GM12874 (cell line): ENCODE measurements at regions not wholly inside any gene's neighbourhood (a gene's known extent, or its start where the extent isn't known, plus 50 kb on each side); places are given as distances from the start of the nearest gene placed in this dataset.
A peak's percentile ranks its signal among the peaks of the same experiment; 100 is the strongest.

ENCODE experiments used
- TF ChIP-seq, protein P1 (sequence below): IDR thresholded peaks from 2 replicates; pipeline ENCODE4 v1.5.1; 2011; ENCODE audit warnings: low read depth, mild to moderate bottlenecking, control low read depth, low read length, moderate library complexity; ENCODE audit not compliant: insufficient read depth

GRCh38 chr4:42277291-42277690, 120.0 kb upstream of the SHISA3 start:
- TF ChIP-seq, protein P1, sequence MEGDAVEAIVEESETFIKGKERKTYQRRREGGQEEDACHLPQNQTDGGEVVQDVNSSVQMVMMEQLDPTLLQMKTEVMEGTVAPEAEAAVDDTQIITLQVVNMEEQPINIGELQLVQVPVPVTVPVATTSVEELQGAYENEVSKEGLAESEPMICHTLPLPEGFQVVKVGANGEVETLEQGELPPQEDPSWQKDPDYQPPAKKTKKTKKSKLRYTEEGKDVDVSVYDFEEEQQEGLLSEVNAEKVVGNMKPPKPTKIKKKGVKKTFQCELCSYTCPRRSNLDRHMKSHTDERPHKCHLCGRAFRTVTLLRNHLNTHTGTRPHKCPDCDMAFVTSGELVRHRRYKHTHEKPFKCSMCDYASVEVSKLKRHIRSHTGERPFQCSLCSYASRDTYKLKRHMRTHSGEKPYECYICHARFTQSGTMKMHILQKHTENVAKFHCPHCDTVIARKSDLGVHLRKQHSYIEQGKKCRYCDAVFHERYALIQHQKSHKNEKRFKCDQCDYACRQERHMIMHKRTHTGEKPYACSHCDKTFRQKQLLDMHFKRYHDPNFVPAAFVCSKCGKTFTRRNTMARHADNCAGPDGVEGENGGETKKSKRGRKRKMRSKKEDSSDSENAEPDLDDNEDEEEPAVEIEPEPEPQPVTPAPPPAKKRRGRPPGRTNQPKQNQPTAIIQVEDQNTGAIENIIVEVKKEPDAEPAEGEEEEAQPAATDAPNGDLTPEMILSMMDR: no peak

DNA sequence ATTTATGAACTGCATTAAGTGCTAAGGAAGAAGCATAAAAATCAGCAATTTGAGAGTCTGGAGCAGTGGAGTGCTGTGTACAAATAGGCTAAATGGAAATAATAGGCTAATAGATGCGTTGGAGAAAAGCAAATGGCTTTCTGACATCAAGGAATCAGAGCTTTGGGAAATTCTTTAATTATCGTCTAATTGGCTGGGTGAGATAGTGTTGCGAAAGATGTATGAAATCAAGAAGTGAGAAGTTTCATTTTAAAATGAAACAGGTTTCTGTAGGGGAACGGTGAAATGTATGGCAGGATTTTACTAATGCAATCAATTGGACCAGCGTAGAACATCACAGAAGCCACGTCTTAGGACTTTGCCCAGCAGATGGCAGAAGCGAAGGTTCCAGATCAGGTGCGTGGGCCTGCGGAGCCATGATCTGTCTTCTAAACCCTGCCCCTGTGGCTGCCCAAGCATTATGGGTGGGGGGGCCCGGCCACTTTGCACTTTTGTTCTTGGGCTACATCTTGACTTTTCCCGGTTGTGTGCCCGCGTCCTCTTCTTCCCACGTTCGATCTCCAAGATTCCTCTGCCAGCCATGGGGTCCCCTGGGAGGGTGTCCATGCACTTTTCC, 118.5 kb upstream of the SHISA3 start:
- TF ChIP-seq, protein P1: peak; percentile 43

GRCh38 chr4:42280327-42281095, 116.8 kb upstream of the SHISA3 start:
- TF ChIP-seq, protein P1: peak; percentile 55; the same call in 1 of the 2 replicates

DNA sequence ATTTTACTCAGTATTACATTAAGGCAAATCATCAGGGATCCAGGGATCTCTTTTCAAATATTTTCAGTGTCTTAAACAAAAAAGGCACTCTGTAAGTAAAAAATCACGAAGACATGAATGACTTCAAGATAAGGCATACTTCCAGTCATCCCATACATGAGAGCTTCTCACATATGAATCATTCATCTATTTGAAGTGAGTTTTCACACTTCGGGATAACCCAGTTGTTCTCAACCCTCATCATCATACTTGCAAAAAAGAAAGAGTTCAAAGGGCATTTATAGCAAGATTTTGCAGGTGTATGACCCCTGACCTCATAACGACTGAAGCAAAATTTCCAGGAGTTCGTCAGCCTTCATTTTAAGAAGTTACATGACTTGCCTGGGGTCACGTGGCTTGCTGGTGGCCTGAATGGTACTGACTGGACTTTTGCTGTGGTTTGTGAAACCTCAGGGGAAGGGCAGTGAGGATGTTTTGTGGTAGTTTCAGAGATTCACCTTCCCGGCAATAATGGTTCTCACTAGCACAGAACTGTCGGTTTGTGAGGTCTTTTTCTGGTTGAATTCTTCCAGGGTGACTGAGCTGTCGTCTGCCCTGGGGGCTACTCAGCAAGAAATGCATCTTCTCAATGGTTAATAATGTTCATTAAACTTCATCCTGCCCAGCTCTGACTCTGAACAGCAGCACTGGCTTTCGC, 115.8 kb upstream of the SHISA3 start:
- TF ChIP-seq, protein P1: no peak

DNA sequence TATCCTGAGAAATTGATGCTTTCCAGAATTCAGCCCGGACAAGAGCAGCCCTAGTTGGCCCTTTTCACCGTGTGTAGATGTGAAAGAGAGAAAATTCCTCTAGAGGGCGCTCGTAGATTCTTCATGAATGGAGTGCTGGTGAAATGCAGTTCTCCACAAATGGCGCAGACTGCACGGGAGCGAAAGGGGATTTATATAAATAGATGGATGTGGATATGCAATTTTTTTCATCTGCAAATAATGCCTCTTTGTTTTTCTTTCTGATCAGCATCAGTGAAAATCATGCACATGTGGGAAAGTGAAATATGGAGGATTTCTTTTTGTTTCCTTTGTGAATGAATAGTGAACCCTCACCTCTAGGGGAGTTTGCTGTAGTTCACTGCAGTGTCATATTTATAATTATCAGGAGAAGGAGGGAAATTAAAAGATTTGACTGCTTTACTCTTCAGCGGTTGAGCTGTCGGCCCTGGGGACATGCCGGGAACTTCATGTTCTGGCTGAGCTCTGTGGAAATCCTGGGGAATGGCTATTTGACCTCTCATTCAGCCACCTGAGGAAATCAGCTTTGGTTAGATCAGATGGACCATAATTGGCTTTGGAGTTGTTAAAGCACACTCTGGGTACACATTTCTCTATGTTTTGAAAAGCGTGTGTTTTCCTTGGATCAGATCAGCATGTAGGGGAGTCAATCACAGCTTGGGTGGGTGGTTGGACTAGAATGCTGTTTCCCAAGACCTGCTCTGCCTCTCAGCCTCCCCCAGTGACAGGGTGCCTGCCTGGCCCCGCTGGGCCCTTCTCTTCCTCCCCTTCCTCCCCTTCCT, 115.0 kb upstream of the SHISA3 start:
- TF ChIP-seq, protein P1: peak; percentile 63

- TF ChIP-seq, protein P1: no peak
Measured at GRCh38 chr4:42284030-42284429, 113.3 kb upstream of the SHISA3 start.
